ENCODE measurements at regions not wholly inside any gene's neighbourhood (a gene's known extent, or its start where the extent isn't known, plus 50 kb on each side); places are given as distances from the start of the nearest gene placed in this dataset.

GRCh38 chr5:168227001-168227400, 64.4 kb upstream of the WWC1 start:
- peaks cover 28% of the 10 kb centered on the region for H3K4me1 Mint-ChIP-seq
- intact Hi-C loops (cut with DNase I, micrococcal nuclease), result loop anchor here in 1 of 2 experiments (5.0 kb wide), 1 partner anchor 1355 kb away; the partner anchor contains the start of gene SPDL1
- DNase-seq (peak; percentile 43), ATAC-seq (peak; percentile 67)
- CTCF ChIA-PET, result interaction anchor here (1.4 kb wide), 1 partner anchor 9 kb away, joined by 4 read pairs; no protein-coding TSS in a partner anchor
- no peaks in the 10 kb centered on the region for H3K36me3 Mint-ChIP-seq (ENCODE audit: low read depth)
- H3K27ac Mint-ChIP-seq, result peak overlapping the region; percentile 93
- POLR2A ChIA-PET, result no interaction called here
- no peaks in the 10 kb centered on the region for H3K9me3 Mint-ChIP-seq (ENCODE audit: low read depth)
- H3K27me3 Mint-ChIP-seq, result peaks cover 5% of the 10 kb centered on the region
- peak overlapping the region; percentile 54 for H3K4me3 Mint-ChIP-seq

GRCh38 chr5:168227973-168228615, 63.4 kb upstream of the WWC1 start:
- H3K4me1 Mint-ChIP-seq, result peaks cover 28% of the 10 kb centered on the region
- no peaks in the 10 kb centered on the region for H3K9me3 Mint-ChIP-seq (ENCODE audit: low read depth)
- ChIA-PET CTCF (interaction anchor here (0.6 to 1.4 kb wide), 6 partner anchors 9 to 1578 kb away, joined by 3 to 6 read pairs (median 3); no protein-coding TSS in a partner anchor), POLR2A (interaction anchor here (0.7 kb wide), 1 partner anchor 68 kb away, joined by 3 read pairs; no protein-coding TSS in a partner anchor)
- H3K4me3 Mint-ChIP-seq, result no peak overlapping the region
- H3K27ac Mint-ChIP-seq, result peak overlapping the region; percentile 62
- H3K27me3 Mint-ChIP-seq, result peaks cover 5% of the 10 kb centered on the region
- intact Hi-C loops (cut with DNase I, micrococcal nuclease), result loop anchor here (1.0 to 5.0 kb wide), 4 partner anchors 21 to 1354 kb away; partner anchors contain the start of genes PANK3 (in 1 of the 2) and SPDL1 (in 1 of the 2)
- DNase-seq (peak; percentile 52), ATAC-seq (peak; percentile 93)
- no peaks in the 10 kb centered on the region for H3K36me3 Mint-ChIP-seq (ENCODE audit: low read depth)

GRCh38 chr5:168228668-168229067, 62.8 kb upstream of the WWC1 start:
- Mint-ChIP-seq H3K27me3 (peaks cover 5% of the 10 kb centered on the region), H3K36me3 (ENCODE audit: low read depth) (no peaks in the 10 kb centered on the region), H3K9me3 (ENCODE audit: low read depth) (peaks cover 4% of the 10 kb centered on the region), H3K4me3 (no peak overlapping the region), H3K4me1 (peaks cover 28% of the 10 kb centered on the region), H3K27ac (no peak overlapping the region)
- POLR2A ChIA-PET, result interaction anchor here (0.7 kb wide), 1 partner anchor 69 kb away, joined by 3 read pairs; no protein-coding TSS in a partner anchor
- no peak for ATAC-seq
- DNase-seq, result no peak
- intact Hi-C loops (cut with DNase I, micrococcal nuclease), result loop anchor here (1.0 to 5.0 kb wide), 4 partner anchors 21 to 1354 kb away; partner anchors contain the start of genes PANK3 (in 1 of the 2) and SPDL1 (in 1 of the 2)
- CTCF ChIA-PET, result interaction anchor here (0.6 kb wide), 1 partner anchor 1577 kb away, joined by 3 read pairs; no protein-coding TSS in a partner anchor

GRCh38 chr5:168234133-168234532, 57.3 kb upstream of the WWC1 start:
- intact Hi-C loops (cut with DNase I, micrococcal nuclease), result no loop called here
- peaks cover 4% of the 10 kb centered on the region for H3K9me3 Mint-ChIP-seq (ENCODE audit: low read depth)
- no peaks in the 10 kb centered on the region for H3K36me3 Mint-ChIP-seq (ENCODE audit: low read depth)
- H3K27ac Mint-ChIP-seq, result no peak overlapping the region
- ChIA-PET CTCF (no interaction called here), POLR2A (no interaction called here)
- DNase-seq (no peak), ATAC-seq (no peak)
- peaks cover 1% of the 10 kb centered on the region for H3K4me1 Mint-ChIP-seq
- no peak overlapping the region for H3K4me3 Mint-ChIP-seq
- H3K27me3 Mint-ChIP-seq, result peaks cover 5% of the 10 kb centered on the region

- intact Hi-C loops (cut with DNase I, micrococcal nuclease), result no loop called here
- Mint-ChIP-seq H3K36me3 (ENCODE audit: low read depth) (no peaks in the 10 kb centered on the region), H3K9me3 (ENCODE audit: low read depth) (peaks cover 3% of the 10 kb centered on the region), H3K4me1 (no peaks in the 10 kb centered on the region), H3K27me3 (no peaks in the 10 kb centered on the region), H3K27ac (no peak overlapping the region), H3K4me3 (no peak overlapping the region)
- ATAC-seq, result no peak
- DNase-seq, result no peak
- ChIA-PET CTCF (interaction anchor here (0.6 to 1.9 kb wide), 3 partner anchors 13 to 1035 kb away, joined by 3 to 7 read pairs (median 4); no protein-coding TSS in a partner anchor), POLR2A (no interaction called here)
These were observed 53.0 kb upstream of the WWC1 start for GRCh38 chr5:168238463-168238862.

- DNase-seq (no peak), ATAC-seq (no peak)
- ChIA-PET POLR2A (no interaction called here), CTCF (interaction anchor here (1.9 kb wide), 1 partner anchor 19 kb away, joined by 7 read pairs; no protein-coding TSS in a partner anchor)
- H3K9me3 Mint-ChIP-seq (ENCODE audit: low read depth), result no peaks in the 10 kb centered on the region
- intact Hi-C loops (cut with DNase I, micrococcal nuclease), result no loop called here
- H3K4me3 Mint-ChIP-seq, result no peak overlapping the region
- H3K36me3 Mint-ChIP-seq (ENCODE audit: low read depth), result no peaks in the 10 kb centered on the region
- H3K27me3 Mint-ChIP-seq, result no peaks in the 10 kb centered on the region
- no peak overlapping the region for H3K27ac Mint-ChIP-seq
- no peaks in the 10 kb centered on the region for H3K4me1 Mint-ChIP-seq
These were observed 52.1 kb upstream of the WWC1 start for GRCh38 chr5:168239325-168239724.
